ENCODE measurements at regions not wholly inside any gene's neighbourhood (a gene's known extent, or its start where the extent isn't known, plus 50 kb on each side); places are given as distances from the start of the nearest gene placed in this dataset.
"Not testable (repeated sequence)": the region's sequence is repeated elsewhere in the genome, so short reads cannot be mapped to it uniquely, and the experiment has no call there.

DNA sequence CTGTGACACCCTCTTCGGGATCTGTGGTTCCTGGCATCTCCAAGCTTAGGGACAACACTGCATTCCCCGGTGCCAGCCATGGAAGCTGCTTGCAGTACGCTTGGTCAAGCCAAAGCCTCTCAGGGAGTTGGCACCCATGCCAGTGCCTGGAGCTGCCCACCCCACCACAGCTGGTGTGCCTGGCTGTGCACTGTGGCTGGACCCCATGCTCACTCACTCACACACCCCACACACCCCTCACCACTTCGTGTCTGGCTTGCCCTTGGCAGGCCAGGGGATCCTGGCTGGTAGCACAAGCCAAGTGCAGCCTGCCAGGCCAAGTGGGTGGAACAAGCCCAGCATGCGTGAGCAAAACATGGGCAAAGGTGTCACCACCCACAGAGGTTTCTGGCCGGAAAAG, 324.5 kb upstream of the PTGER4 start:
- Histone ChIP-seq H3K36me3 (no peaks in the 10 kb centered on the region), H3K4me1 (no peaks in the 10 kb centered on the region), H3K27ac (no peak overlapping the region), H3K4me3 (no peak overlapping the region), H3K27me3 (no peaks in the 10 kb centered on the region), H3K9me3 (peaks cover 0 to 6% of the 10 kb centered on the region in 2 donors)
- no peak for DNase-seq (ENCODE audit: low spot score)
- TF ChIP-seq, protein P1, sequence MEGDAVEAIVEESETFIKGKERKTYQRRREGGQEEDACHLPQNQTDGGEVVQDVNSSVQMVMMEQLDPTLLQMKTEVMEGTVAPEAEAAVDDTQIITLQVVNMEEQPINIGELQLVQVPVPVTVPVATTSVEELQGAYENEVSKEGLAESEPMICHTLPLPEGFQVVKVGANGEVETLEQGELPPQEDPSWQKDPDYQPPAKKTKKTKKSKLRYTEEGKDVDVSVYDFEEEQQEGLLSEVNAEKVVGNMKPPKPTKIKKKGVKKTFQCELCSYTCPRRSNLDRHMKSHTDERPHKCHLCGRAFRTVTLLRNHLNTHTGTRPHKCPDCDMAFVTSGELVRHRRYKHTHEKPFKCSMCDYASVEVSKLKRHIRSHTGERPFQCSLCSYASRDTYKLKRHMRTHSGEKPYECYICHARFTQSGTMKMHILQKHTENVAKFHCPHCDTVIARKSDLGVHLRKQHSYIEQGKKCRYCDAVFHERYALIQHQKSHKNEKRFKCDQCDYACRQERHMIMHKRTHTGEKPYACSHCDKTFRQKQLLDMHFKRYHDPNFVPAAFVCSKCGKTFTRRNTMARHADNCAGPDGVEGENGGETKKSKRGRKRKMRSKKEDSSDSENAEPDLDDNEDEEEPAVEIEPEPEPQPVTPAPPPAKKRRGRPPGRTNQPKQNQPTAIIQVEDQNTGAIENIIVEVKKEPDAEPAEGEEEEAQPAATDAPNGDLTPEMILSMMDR (IDR thresholded peaks at IDR 0.05): no peak

- Histone ChIP-seq H3K27ac (no peak overlapping the region), H3K36me3 (no peaks in the 10 kb centered on the region), H3K27me3 (no peaks in the 10 kb centered on the region), H3K9me3 (peaks cover 0 to 16% of the 10 kb centered on the region in 2 donors), H3K4me3 (no peak overlapping the region), H3K4me1 (no peaks in the 10 kb centered on the region)
- TF ChIP-seq, protein P1 (IDR thresholded peaks at IDR 0.05): no peak
- DNase-seq (ENCODE audit: low spot score): no peak
Observed at GRCh38 chr5:40354171-40354570, 325.5 kb upstream of the PTGER4 start.

GRCh38 chr5:40353442-40353841, 326.3 kb upstream of the PTGER4 start:
- TF ChIP-seq, protein P1 (IDR thresholded peaks at IDR 0.05): no peak
- no peak overlapping the region for H3K4me3 ChIP-seq
- H3K4me1 ChIP-seq: no peaks in the 10 kb centered on the region
- H3K9me3 ChIP-seq: peaks cover 0 to 20% of the 10 kb centered on the region in 2 donors
- H3K27me3 ChIP-seq: no peaks in the 10 kb centered on the region
- no peak for DNase-seq (ENCODE audit: low spot score)
- no peak overlapping the region for H3K27ac ChIP-seq
- no peaks in the 10 kb centered on the region for H3K36me3 ChIP-seq

GRCh38 chr5:40347981-40348725, 331.6 kb upstream of the PTGER4 start:
- no peaks in the 10 kb centered on the region for H3K4me1 ChIP-seq
- H3K9me3 ChIP-seq: peaks cover 0 to 20% of the 10 kb centered on the region in 2 donors
- no peaks in the 10 kb centered on the region for H3K36me3 ChIP-seq
- H3K27me3 ChIP-seq: no peaks in the 10 kb centered on the region
- no peak for DNase-seq (ENCODE audit: low spot score)
- no peak overlapping the region for H3K27ac ChIP-seq
- TF ChIP-seq, protein P1 (IDR thresholded peaks at IDR 0.05): no peak
- no peak overlapping the region for H3K4me3 ChIP-seq

DNA sequence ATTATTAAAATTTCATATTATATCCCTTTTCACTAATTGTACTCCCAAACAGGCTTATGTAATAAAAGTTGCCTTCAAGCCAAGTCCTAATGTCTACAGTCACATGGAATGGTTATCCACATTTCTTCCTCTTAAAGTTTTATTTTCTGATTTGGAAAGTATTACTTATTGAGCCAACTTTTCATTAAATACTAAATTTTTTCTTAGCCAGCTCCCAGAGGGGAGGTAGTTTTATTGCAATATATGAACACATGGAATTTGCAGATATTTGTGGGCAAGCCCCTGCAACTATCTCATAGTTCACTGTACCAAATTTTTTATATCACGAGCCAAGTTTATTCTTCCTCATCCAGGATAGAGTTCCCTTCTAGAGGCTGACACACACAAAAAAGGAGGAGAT, 332.8 kb upstream of the PTGER4 start:
- no peak for DNase-seq (ENCODE audit: low spot score)
- Histone ChIP-seq H3K4me3 (no peak overlapping the region), H3K4me1 (no peaks in the 10 kb centered on the region), H3K9me3 (peaks cover 0 to 20% of the 10 kb centered on the region in 2 donors), H3K27ac (no peak overlapping the region), H3K27me3 (no peaks in the 10 kb centered on the region), H3K36me3 (no peaks in the 10 kb centered on the region)
- TF ChIP-seq, protein P1 (IDR thresholded peaks at IDR 0.05): no peak

- H3K9me3 ChIP-seq; H3K27ac ChIP-seq; H3K4me1 ChIP-seq; H3K36me3 ChIP-seq; H3K27me3 ChIP-seq; H3K4me3 ChIP-seq; DNase-seq (ENCODE audit: low spot score): not testable (repeated sequence)
Observed at GRCh38 chr5:40338434-40338833, 341.3 kb upstream of the PTGER4 start.

Data from right atrium auricular region (tissue), 2 donors.